IMR-90 (cell line): ENCODE measurements at regions not wholly inside any gene's neighbourhood (a gene's known extent, or its start where the extent isn't known, plus 50 kb on each side); places are given as distances from the start of the nearest gene placed in this dataset.

Source experiments
- ATAC-seq: fragments of 200-7000 bp; cut with Tn5 transposase; 2 replicates; pipeline ENCODE4 v1.9.1; 2020; ENCODE audit warnings: low read depth, mild to moderate bottlenecking, moderate library complexity
- BruUV-seq: library from RNA; stranded (reverse); fragments of 400-500 nt; replicated peaks from 2 replicates; lab custom pipeline; 2021; lab: Mats Ljungman, UMichigan
- CTCF ChIA-PET: fragments of 300-600 bp; formaldehyde crosslinking; extraction: SDS; loops from one replicate; lab custom pipeline; 2021; ENCODE audit warnings: antibody characterized with exemption; lab: Yijun Ruan, JAX
- POLR2A ChIA-PET: fragments of 300-600 bp; sonication (Branson Sonifier 250); formaldehyde crosslinking; loops from one replicate; lab custom pipeline; 2022; ENCODE audit warnings: antibody characterized with exemption; ENCODE audit not compliant: unreplicated experiment; lab: Charles Lee
- DNase-seq: peaks from one replicate; pipeline ENCODE4 v3.0.0; 2013
- H2AFZ ChIP-seq: replicated peaks from 2 replicates; pipeline ENCODE3; 2013; ENCODE audit warnings: low read length, mild to moderate bottlenecking; ENCODE audit not compliant: poor library complexity
- H2AK5ac ChIP-seq: 2 replicates; pipeline ENCODE4 v1.6.1; 2013; ENCODE audit warnings: low read depth, low read length, inconsistent platforms
- H2AK9ac ChIP-seq: replicated peaks from 2 replicates; pipeline ENCODE3; 2013; ENCODE audit warnings: mild to moderate bottlenecking, low read depth, low read length, moderate library complexity; ENCODE audit not compliant: poor library complexity
- H2BK120ac ChIP-seq: 2 replicates; pipeline ENCODE4 v1.6.1; 2013; ENCODE audit warnings: low read depth, low read length, inconsistent platforms
- H2BK15ac ChIP-seq: 3 replicates; pipeline ENCODE4 v1.6.1; 2013; ENCODE audit warnings: low read depth, low read length, inconsistent platforms
- H2BK20ac ChIP-seq: 2 replicates; pipeline ENCODE4 v1.6.1; 2013; ENCODE audit warnings: low read depth, mild to moderate bottlenecking, inconsistent platforms, low read length, moderate library complexity
- H2BK5ac ChIP-seq: 2 replicates; pipeline ENCODE4 v1.6.1; 2013; ENCODE audit warnings: mild to moderate bottlenecking, low read depth, low read length, inconsistent platforms; ENCODE audit not compliant: poor library complexity, severe bottlenecking
- H3K14ac ChIP-seq: replicated peaks from 2 replicates; pipeline ENCODE4 v1.6.1; 2013; ENCODE audit warnings: low read depth, low read length, inconsistent platforms
- H3K18ac ChIP-seq: 2 replicates; pipeline ENCODE4 v1.6.1; 2013; ENCODE audit warnings: low read depth, low read length, control low read depth
- H3K23ac ChIP-seq: 2 replicates; pipeline ENCODE4 v1.6.1; 2013; ENCODE audit warnings: low read depth, low read length, inconsistent platforms
- H3K27ac ChIP-seq: 2 replicates; pipeline ENCODE4 v1.5.1; 2013; ENCODE audit warnings: mild to moderate bottlenecking, control low read depth, low read length; ENCODE audit not compliant: insufficient read depth
- H3K27me3 ChIP-seq: 2 replicates; pipeline ENCODE4 v1.6.1; 2013; ENCODE audit warnings: low read length; ENCODE audit not compliant: control insufficient read depth, insufficient read depth
- H3K36me3 ChIP-seq: 2 replicates; pipeline ENCODE4 v1.6.1; 2013; ENCODE audit warnings: low read length, mixed read lengths; ENCODE audit not compliant: control insufficient read depth, insufficient read depth
- H3K4ac ChIP-seq: 2 replicates; pipeline ENCODE4 v1.6.1; 2013; ENCODE audit warnings: low read depth, low read length, inconsistent platforms
- H3K4me1 ChIP-seq: 2 replicates; pipeline ENCODE4 v1.6.1; 2013; ENCODE audit warnings: low read length, mixed read lengths; ENCODE audit not compliant: control insufficient read depth, insufficient read depth
- H3K4me2 ChIP-seq: 2 replicates; pipeline ENCODE4 v1.6.1; 2013; ENCODE audit warnings: low read depth, mild to moderate bottlenecking, control low read depth, low read length, moderate library complexity
- H3K4me3 ChIP-seq: 2 replicates; pipeline ENCODE4 v1.5.1; 2013; ENCODE audit warnings: low read depth, mild to moderate bottlenecking, control low read depth, low read length, moderate library complexity; ENCODE audit not compliant: insufficient read depth
- H3K56ac ChIP-seq: 2 replicates; pipeline ENCODE4 v1.6.1; 2013; ENCODE audit warnings: low read length, inconsistent platforms; ENCODE audit not compliant: insufficient read depth; ENCODE audit errors: extremely low read depth
- H3K79me1 ChIP-seq, 2 experiments: 2 replicates each; pipeline ENCODE4 v1.6.1; 2013; ENCODE audit warnings: low read length in 2 of 2, inconsistent platforms in 1 of 2, low read depth in 1 of 2
- H3K9ac ChIP-seq: 2 replicates; pipeline ENCODE4 v1.6.1; 2013; ENCODE audit warnings: low read depth, low read length, control low read depth
- H3K9me1 ChIP-seq: 2 replicates; pipeline ENCODE4 v1.6.1; 2013; ENCODE audit warnings: low read length, inconsistent platforms; ENCODE audit not compliant: insufficient read depth
- H3K9me3 ChIP-seq: 2 replicates; pipeline ENCODE4 v1.6.1; 2013; ENCODE audit warnings: low read length; ENCODE audit not compliant: control insufficient read depth, insufficient read depth
- H4K20me1 ChIP-seq: 2 replicates; pipeline ENCODE4 v1.6.1; 2013; ENCODE audit warnings: low read length, inconsistent platforms; ENCODE audit not compliant: insufficient read depth
- H4K5ac ChIP-seq: 2 replicates; pipeline ENCODE4 v1.6.1; 2013; ENCODE audit warnings: mild to moderate bottlenecking, low read depth, low read length, control low read depth
- H4K8ac ChIP-seq, 2 experiments: 2 replicates each; pipeline ENCODE4 v1.6.1; 2013; ENCODE audit warnings: low read depth in 2 of 2, low read length in 2 of 2, control low read depth in 1 of 2, inconsistent platforms in 1 of 2
- H4K91ac ChIP-seq: 2 replicates; pipeline ENCODE4 v1.6.1; 2013; ENCODE audit warnings: low read depth, low read length, inconsistent platforms; ENCODE audit not compliant: insufficient read depth
- BHLHE40 ChIP-seq: fragments of 150-350 bp; IDR thresholded peaks from 2 replicates; pipeline ENCODE4 v1.6.1; 2016; ENCODE audit warnings: mild to moderate bottlenecking, low read depth, low read length
- CEBPB ChIP-seq: IDR thresholded peaks from 2 replicates; pipeline ENCODE4 v1.6.1; 2012; ENCODE audit warnings: low read depth, low read length, improper control_type of control experiment
- CHD1 ChIP-seq: IDR thresholded peaks from 2 replicates; pipeline ENCODE4 v1.6.1; 2012; ENCODE audit warnings: low read depth, low read length, improper control_type of control experiment
- FOS ChIP-seq: fragments of 150-350 bp; IDR thresholded peaks from 2 replicates; pipeline ENCODE4 v1.6.1; 2016; ENCODE audit warnings: low read depth, low read length
- MAFK ChIP-seq: IDR thresholded peaks from 2 replicates; pipeline ENCODE4 v1.6.1; 2012; ENCODE audit warnings: low read depth, low read length, improper control_type of control experiment
- MAZ ChIP-seq: IDR thresholded peaks from 2 replicates; pipeline ENCODE4 v1.6.1; 2012; ENCODE audit warnings: low read depth, mild to moderate bottlenecking, low read length, improper control_type of control experiment, moderate library complexity, borderline replicate concordance
- NFE2L2 ChIP-seq: fragments of 150-350 bp; IDR thresholded peaks from 2 replicates; pipeline ENCODE4 v1.6.1; 2016; ENCODE audit warnings: low read depth, mild to moderate bottlenecking, low read length
- POLR2A ChIP-seq: IDR thresholded peaks from 2 replicates; pipeline ENCODE4 v1.6.1; 2012; ENCODE audit warnings: mild to moderate bottlenecking, low read depth, low read length
- RAD21 ChIP-seq: IDR thresholded peaks from 2 replicates; pipeline ENCODE4 v1.6.1; 2012; ENCODE audit warnings: low read length, improper control_type of control experiment
- RCOR1 ChIP-seq: IDR thresholded peaks from 2 replicates; pipeline ENCODE4 v1.6.1; 2012; ENCODE audit warnings: mild to moderate bottlenecking, low read length, improper control_type of control experiment; ENCODE audit not compliant: insufficient replicate concordance
- RFX5 ChIP-seq: IDR thresholded peaks from 2 replicates; pipeline ENCODE4 v1.8.0; 2012; ENCODE audit warnings: low read depth, mild to moderate bottlenecking, low read length, moderate library complexity
- SMC3 ChIP-seq: fragments of 150-350 bp; IDR thresholded peaks from 2 replicates; pipeline ENCODE4 v1.6.1; 2016; ENCODE audit warnings: low read depth, mild to moderate bottlenecking, antibody characterized with exemption, low read length, moderate library complexity
- WGBS, 2 experiments: methylation state at CpG; one replicate each; pipeline versions ENCODE4 v1.1.5 to v1.1.7; 2013; ENCODE audit warnings: missing lambda C conversion rate in 2 of 2; ENCODE audit not compliant: insufficient read length in 1 of 2; ENCODE audit errors: extremely low coverage in 2 of 2; 5-methylcytosine and 5-hydroxymethylcytosine counted together
- dilution Hi-C: fragments of 300-500 bp; cut with HindIII; formaldehyde crosslinking; loops from one replicate; pipeline ENCODE4 v1.14.3; 2018; ENCODE audit warnings: low sequenced_read_pairs; ENCODE audit not compliant: unreplicated experiment
- in situ Hi-C: fragments of 300-500 bp; cut with MboI; formaldehyde crosslinking; loops from 3 replicates; pipeline ENCODE4 v1.14.3; 2019; ENCODE audit warnings: low sequenced_read_pairs, inconsistent platforms, mixed read lengths
- intact Hi-C: fragments of 100-400 bp; cut with micrococcal nuclease; formaldehyde crosslinking; loops from 2 replicates; pipeline ENCODE4 v1.10.0; 2022
- TF ChIP-seq, protein P1 (sequence below): fragments of 150-350 bp; IDR thresholded peaks from 2 replicates; pipeline ENCODE4 v1.6.1; 2017; ENCODE audit warnings: mild to moderate bottlenecking, antibody characterized with exemption, low read length, low read depth
- TF ChIP-seq, protein P2 (sequence below): fragments of 150-350 bp; IDR thresholded peaks from 2 replicates; pipeline ENCODE4 v1.6.1; 2016; ENCODE audit warnings: low read depth, mild to moderate bottlenecking, low read length, moderate library complexity, borderline replicate concordance

DNA sequence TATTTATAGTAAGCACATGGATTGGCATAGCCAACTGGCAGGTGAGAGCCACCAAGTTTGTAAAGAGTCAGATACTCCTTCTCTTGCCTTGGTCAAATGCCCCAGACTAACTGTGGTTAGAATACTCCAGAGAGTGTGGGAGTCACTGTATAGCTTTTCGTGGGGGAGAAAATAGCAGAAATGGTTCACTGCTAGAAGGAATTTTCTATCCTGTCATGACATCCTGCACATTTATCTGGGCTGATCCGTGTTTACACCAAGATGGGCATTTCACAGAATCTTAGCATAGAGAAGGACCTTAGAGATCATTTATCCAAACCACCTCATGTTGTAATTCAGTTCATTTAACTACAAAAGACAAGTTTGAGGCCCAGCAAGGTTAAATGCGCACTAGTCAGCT, 460.8 kb downstream of the ENC1 start:
- no peaks in the 10 kb centered on the region for H3K9me3 ChIP-seq
- H2AK5ac ChIP-seq, result no peak overlapping the region
- WGBS, 2 experiments, result no CpG with 5 or more reads among the region's 3 CpGs
- H3K4me3 ChIP-seq, result no peak overlapping the region
- no peak overlapping the region for H3K56ac ChIP-seq
- H3K4me2 ChIP-seq, result no peak overlapping the region
- peak; percentile 17 for DNase-seq
- H3K23ac ChIP-seq, result no peak overlapping the region
- no peaks in the 10 kb centered on the region for H3K79me1 ChIP-seq
- H2BK20ac ChIP-seq, result no peak overlapping the region
- dilution Hi-C loops (no loop called here), in situ Hi-C loops (no loop called here), intact Hi-C loops (no loop called here)
- no peak for TF ChIP-seq FOS
- TF ChIP-seq NFE2L2, result no peak
- TF ChIP-seq, protein P1, sequence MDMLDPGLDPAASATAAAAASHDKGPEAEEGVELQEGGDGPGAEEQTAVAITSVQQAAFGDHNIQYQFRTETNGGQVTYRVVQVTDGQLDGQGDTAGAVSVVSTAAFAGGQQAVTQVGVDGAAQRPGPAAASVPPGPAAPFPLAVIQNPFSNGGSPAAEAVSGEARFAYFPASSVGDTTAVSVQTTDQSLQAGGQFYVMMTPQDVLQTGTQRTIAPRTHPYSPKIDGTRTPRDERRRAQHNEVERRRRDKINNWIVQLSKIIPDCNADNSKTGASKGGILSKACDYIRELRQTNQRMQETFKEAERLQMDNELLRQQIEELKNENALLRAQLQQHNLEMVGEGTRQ, result no peak
- no peak for TF ChIP-seq POLR2A
- TF ChIP-seq SMC3, result no peak
- TF ChIP-seq RCOR1, result no peak
- TF ChIP-seq CHD1, result no peak
- TF ChIP-seq CEBPB, result no peak
- TF ChIP-seq, protein P2, sequence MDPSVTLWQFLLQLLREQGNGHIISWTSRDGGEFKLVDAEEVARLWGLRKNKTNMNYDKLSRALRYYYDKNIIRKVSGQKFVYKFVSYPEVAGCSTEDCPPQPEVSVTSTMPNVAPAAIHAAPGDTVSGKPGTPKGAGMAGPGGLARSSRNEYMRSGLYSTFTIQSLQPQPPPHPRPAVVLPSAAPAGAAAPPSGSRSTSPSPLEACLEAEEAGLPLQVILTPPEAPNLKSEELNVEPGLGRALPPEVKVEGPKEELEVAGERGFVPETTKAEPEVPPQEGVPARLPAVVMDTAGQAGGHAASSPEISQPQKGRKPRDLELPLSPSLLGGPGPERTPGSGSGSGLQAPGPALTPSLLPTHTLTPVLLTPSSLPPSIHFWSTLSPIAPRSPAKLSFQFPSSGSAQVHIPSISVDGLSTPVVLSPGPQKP, result no peak
- no peak for TF ChIP-seq BHLHE40
- no peak for TF ChIP-seq RFX5
- no peak for TF ChIP-seq MAZ
- no peak for TF ChIP-seq RAD21
- TF ChIP-seq MAFK, result no peak
- no peak overlapping the region for H3K18ac ChIP-seq
- no peak overlapping the region for H2AK9ac ChIP-seq
- H3K36me3 ChIP-seq, result no peaks in the 10 kb centered on the region
- no peaks in the 10 kb centered on the region for H3K4me1 ChIP-seq
- H3K4ac ChIP-seq, result no peak overlapping the region
- H4K91ac ChIP-seq, result no peak overlapping the region
- H3K14ac ChIP-seq, result no peak overlapping the region
- H2AFZ ChIP-seq, result no peak overlapping the region
- ChIA-PET POLR2A (no interaction called here), CTCF (no interaction called here)
- no peak overlapping the region for H2BK15ac ChIP-seq
- H4K20me1 ChIP-seq, result no peaks in the 10 kb centered on the region
- no peak overlapping the region for H2BK120ac ChIP-seq
- BruUV-seq, result no TSS peak
- peak; percentile 21; the same call in 1 of the 2 replicates for ATAC-seq
- no peaks in the 10 kb centered on the region for H3K9me1 ChIP-seq
- H3K27me3 ChIP-seq, result peaks cover 1% of the 10 kb centered on the region
- H4K8ac ChIP-seq, result no peak overlapping the region
- no peak overlapping the region for H2BK5ac ChIP-seq
- H3K27ac ChIP-seq, result no peak overlapping the region
- no peak overlapping the region for H3K9ac ChIP-seq
- H4K5ac ChIP-seq, result no peak overlapping the region
